CD4-positive, alpha-beta T cell (primary cell): ENCODE measurements at regions not wholly inside any gene's neighbourhood (a gene's known extent, or its start where the extent isn't known, plus 50 kb on each side); places are given as distances from the start of the nearest gene placed in this dataset.

Source experiments
- ATAC-seq: fragments of 200-7000 bp; cut with Tn5 transposase; one replicate; pipeline ENCODE4 v1.10.0; 2022; ENCODE audit warnings: mild to moderate bottlenecking; ENCODE audit not compliant: poor library complexity
- CTCF ChIA-PET: fragments of 350-600 bp; sonication (Branson Sonifier 250); formaldehyde crosslinking; loops from one replicate; lab custom pipeline; 2021; ENCODE audit warnings: antibody characterized with exemption, inconsistent platforms; lab: Charles Lee
- POLR2A ChIA-PET: fragments of 350-600 bp; sonication (Branson Sonifier 250); formaldehyde crosslinking; loops from one replicate; lab custom pipeline; 2021; ENCODE audit warnings: antibody characterized with exemption, inconsistent platforms; lab: Charles Lee
- DNase-seq, 14 experiments: peaks; one replicate each; pipeline ENCODE4 v3.0.0-alpha.2; 2013 to 2020; ENCODE audit warnings: mixed read lengths in 2 of 14
- H3K27ac ChIP-seq, 2 donors: one replicate each; pipeline versions ENCODE4 v1.5.1 to v1.7.0; 2013; ENCODE audit warnings: low read length in 2 of 2, low read depth in 1 of 2, mild to moderate bottlenecking in 1 of 2
- H3K27me3 ChIP-seq, 2 experiments: 1 replicate in 1 of 2; 2 replicates in 1 of 2; pipeline versions ENCODE4 v1.6.1 to v1.7.0; 2013; ENCODE audit warnings: low read length in 2 of 2, control low read depth in 1 of 2, mild to moderate bottlenecking in 1 of 2, moderate library complexity in 1 of 2; ENCODE audit not compliant: insufficient read depth in 2 of 2, control insufficient read depth in 1 of 2
- H3K36me3 ChIP-seq: one replicate; pipeline ENCODE4 v1.6.1; 2013; ENCODE audit warnings: low read length, control low read depth; ENCODE audit not compliant: insufficient read depth
- H3K4me1 ChIP-seq: one replicate; pipeline ENCODE4 v1.6.1; 2013; ENCODE audit warnings: low read length, control low read depth; ENCODE audit not compliant: insufficient read depth
- H3K4me3 ChIP-seq: one replicate; pipeline ENCODE4 v1.5.1; 2013; ENCODE audit warnings: mild to moderate bottlenecking, low read length, moderate library complexity
- H3K9me3 ChIP-seq, 2 experiments: 1 replicate in 1 of 2; 2 replicates in 1 of 2; pipeline versions ENCODE4 v1.6.1 to v1.7.0; 2013; ENCODE audit warnings: low read length in 2 of 2, mild to moderate bottlenecking in 2 of 2, control low read depth in 1 of 2, moderate library complexity in 1 of 2; ENCODE audit not compliant: control insufficient read depth in 1 of 2, insufficient read depth in 1 of 2
- H3K27ac Mint-ChIP-seq: one replicate; pipeline ENCODE4 v1.8.0; 2020; ENCODE audit warnings: mixed read lengths
- H3K27me3 Mint-ChIP-seq: one replicate; pipeline ENCODE4 v1.8.0; 2021; ENCODE audit warnings: mixed read lengths
- H3K36me3 Mint-ChIP-seq: one replicate; pipeline ENCODE4 v1.8.0; 2021; ENCODE audit warnings: low read depth, mixed read lengths
- H3K4me1 Mint-ChIP-seq: one replicate; pipeline ENCODE4 v1.8.0; 2021; ENCODE audit warnings: low read depth, mixed read lengths
- H3K4me3 Mint-ChIP-seq: one replicate; pipeline ENCODE4 v1.8.0; 2020; ENCODE audit warnings: mild to moderate bottlenecking, mixed read lengths
- H3K9me3 Mint-ChIP-seq: one replicate; pipeline ENCODE4 v1.8.0; 2020; ENCODE audit warnings: mixed read lengths
- CTCF ChIP-seq: fragments of 200-600 bp; IDR thresholded peaks from one replicate; pipeline ENCODE4 v1.8.0; 2022; ENCODE audit warnings: antibody characterized with exemption, mild to moderate bottlenecking
- intact Hi-C, 2 experiments: fragments of 100-400 bp; cut with DNase I in 1 of 2; cut with micrococcal nuclease in 1 of 2; formaldehyde crosslinking; loops; one replicate each; pipeline versions ENCODE4 v1.15.1 to v1.9.0; 2023 to 2025; cut with DNase I, micrococcal nuclease

- DNase-seq (peak in 1 of 14 experiments; percentile 6), ATAC-seq (no peak)
- intact Hi-C loops, result loop anchor here in 1 of 2 experiments (5.0 kb wide), 1 partner anchor 43 kb away; no protein-coding TSS in a partner anchor
- no peak overlapping the region for H3K27ac Mint-ChIP-seq
- Histone ChIP-seq H3K36me3 (no peaks in the 10 kb centered on the region), H3K4me1 (peaks cover 3% of the 10 kb centered on the region), H3K27me3 (no peaks in the 10 kb centered on the region), H3K4me3 (no peak overlapping the region), H3K9me3 (peaks cover 0 to 5% of the 10 kb centered on the region in 2 experiments), H3K27ac (no peak overlapping the region)
- peaks cover 4% of the 10 kb centered on the region for H3K9me3 Mint-ChIP-seq
- H3K4me3 Mint-ChIP-seq, result no peak overlapping the region
- H3K4me1 Mint-ChIP-seq, result peaks cover 33% of the 10 kb centered on the region
- no peaks in the 10 kb centered on the region for H3K27me3 Mint-ChIP-seq
- ChIA-PET POLR2A (interaction anchor here (1.3 to 1.5 kb wide), 3 partner anchors 11 to 66 kb away, joined by 4 to 5 read pairs (median 5); no protein-coding TSS in a partner anchor), CTCF (no interaction called here)
- TF ChIP-seq CTCF, result no peak
- H3K36me3 Mint-ChIP-seq, result no peaks in the 10 kb centered on the region
Observed at GRCh38 chr9:31390403-31391025, 993.9 kb upstream of the ACO1 start.

DNA sequence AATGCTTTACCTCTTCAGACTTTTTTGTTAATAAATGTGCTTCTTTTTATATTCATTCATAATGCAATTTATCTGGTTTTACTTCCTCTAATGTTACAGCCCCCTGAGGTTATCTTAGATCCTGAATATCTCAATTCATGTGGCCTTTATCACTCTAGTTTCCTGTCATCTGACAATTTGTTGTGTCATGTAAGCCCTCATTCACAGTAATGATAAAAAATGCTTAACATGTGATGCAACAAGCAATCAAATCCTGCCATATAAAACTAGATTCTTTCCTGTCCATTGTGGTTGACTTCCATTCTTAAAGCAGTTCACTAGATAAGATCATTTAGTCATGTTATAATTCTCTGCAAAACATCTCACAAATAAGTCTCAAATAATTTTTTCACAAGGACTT lies 991.2 kb upstream of the ACO1 start:
- Histone ChIP-seq H3K4me1 (peaks cover 3% of the 10 kb centered on the region), H3K27me3 (no peaks in the 10 kb centered on the region), H3K27ac (no peak overlapping the region), H3K9me3 (peaks cover 0 to 8% of the 10 kb centered on the region in 2 experiments), H3K4me3 (no peak overlapping the region), H3K36me3 (no peaks in the 10 kb centered on the region)
- intact Hi-C loops, result loop anchor here in 1 of 2 experiments (5.0 kb wide), 1 partner anchor 46 kb away; no protein-coding TSS in a partner anchor
- no peak overlapping the region for H3K4me3 Mint-ChIP-seq
- peaks cover 33% of the 10 kb centered on the region for H3K4me1 Mint-ChIP-seq
- H3K27me3 Mint-ChIP-seq, result no peaks in the 10 kb centered on the region
- peaks cover 4% of the 10 kb centered on the region for H3K9me3 Mint-ChIP-seq
- POLR2A ChIA-PET, result no interaction called here
- DNase-seq, result peak in 1 of 14 experiments; percentile 19
- no peaks in the 10 kb centered on the region for H3K36me3 Mint-ChIP-seq
- CTCF ChIA-PET, result no interaction called here
- no peak for TF ChIP-seq CTCF
- H3K27ac Mint-ChIP-seq, result no peak overlapping the region
- no peak for ATAC-seq

DNA sequence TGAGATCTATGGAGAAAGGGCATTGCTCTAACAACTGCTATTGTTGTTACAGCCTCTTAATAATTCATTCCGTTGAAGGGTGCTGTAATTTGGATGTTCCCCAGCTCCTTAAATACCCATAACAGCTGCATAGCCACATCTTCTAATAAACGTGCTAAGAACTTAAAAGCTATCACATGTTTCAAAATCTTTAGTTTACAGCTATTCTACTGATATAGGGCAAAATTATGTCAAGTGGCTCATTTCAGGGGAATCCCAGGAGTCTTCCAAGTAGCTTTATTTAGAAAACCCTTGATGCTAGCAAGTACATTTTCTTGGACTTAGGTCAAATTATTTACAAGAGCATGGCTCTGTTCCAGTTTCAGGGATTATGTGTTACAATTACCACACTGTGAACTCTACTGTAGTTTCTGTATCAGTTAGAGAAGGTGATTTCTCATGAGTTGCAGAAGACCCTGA lies 990.4 kb upstream of the ACO1 start:
- POLR2A ChIA-PET, result no interaction called here
- ATAC-seq, result no peak
- TF ChIP-seq CTCF, result no peak

More for the DNA sequence above, 990.4 kb upstream of the ACO1 start:
- peaks cover 3% of the 10 kb centered on the region for H3K4me1 ChIP-seq
- H3K4me1 Mint-ChIP-seq, result peaks cover 33% of the 10 kb centered on the region
- H3K9me3 ChIP-seq, result peaks cover 0 to 8% of the 10 kb centered on the region in 2 experiments
- no peaks in the 10 kb centered on the region for H3K27me3 ChIP-seq
- H3K27me3 Mint-ChIP-seq, result no peaks in the 10 kb centered on the region
- CTCF ChIA-PET, result no interaction called here
- DNase-seq, result no peak
- intact Hi-C loops, result loop anchor here in 1 of 2 experiments (5.0 kb wide), 1 partner anchor 47 kb away; no protein-coding TSS in a partner anchor
- H3K27ac Mint-ChIP-seq, result no peak overlapping the region
- H3K36me3 ChIP-seq, result no peaks in the 10 kb centered on the region
- no peak overlapping the region for H3K4me3 Mint-ChIP-seq
- no peaks in the 10 kb centered on the region for H3K36me3 Mint-ChIP-seq
- H3K4me3 ChIP-seq, result no peak overlapping the region
- no peak overlapping the region for H3K27ac ChIP-seq
- peaks cover 4% of the 10 kb centered on the region for H3K9me3 Mint-ChIP-seq
